GM11168 (cell line): ENCODE measurements at regions not wholly inside any gene's neighbourhood (a gene's known extent, or its start where the extent isn't known, plus 50 kb on each side); places are given as distances from the start of the nearest gene placed in this dataset.

Source experiments
- in situ Hi-C: fragments of 300-500 bp; cut with MboI; formaldehyde crosslinking; loops from one replicate; pipeline ENCODE4 v1.12.0; 2022; ENCODE audit warnings: low sequenced_read_pairs; ENCODE audit not compliant: unreplicated experiment

- in situ Hi-C loops = no loop called here
These were observed 234.2 kb downstream of the BRD1 start for GRCh38 chr22:49593509-49593908.

GRCh38 chr22:49592780-49593501 lies 234.7 kb downstream of the BRD1 start:
- in situ Hi-C loops = no loop called here

GRCh38 chr22:49590851-49591445 lies 236.7 kb downstream of the BRD1 start:
- in situ Hi-C loops = no loop called here

- in situ Hi-C loops = no loop called here
These were observed 237.3 kb downstream of the BRD1 start for GRCh38 chr22:49590381-49590780.

GRCh38 chr22:49589811-49590210 lies 237.9 kb downstream of the BRD1 start:
- in situ Hi-C loops = no loop called here

- in situ Hi-C loops = no loop called here
These were observed 238.4 kb downstream of the BRD1 start for GRCh38 chr22:49589301-49589700.

- in situ Hi-C loops = no loop called here
These were observed 238.9 kb downstream of the BRD1 start for GRCh38 chr22:49588739-49589138.

- in situ Hi-C loops = no loop called here
These were observed 239.7 kb downstream of the BRD1 start for GRCh38 chr22:49587987-49588386.

- in situ Hi-C loops = no loop called here
These were observed 240.3 kb downstream of the BRD1 start for GRCh38 chr22:49587421-49587820.

- in situ Hi-C loops = no loop called here
These were observed 240.8 kb downstream of the BRD1 start for GRCh38 chr22:49586873-49587272.

- in situ Hi-C loops = no loop called here
These were observed 241.4 kb downstream of the BRD1 start for GRCh38 chr22:49586244-49586748.

GRCh38 chr22:49585461-49586243 lies 242.0 kb downstream of the BRD1 start:
- in situ Hi-C loops = no loop called here

- in situ Hi-C loops = no loop called here
These were observed 243.7 kb downstream of the BRD1 start for GRCh38 chr22:49583886-49584505.

GRCh38 chr22:49583341-49583740 lies 244.3 kb downstream of the BRD1 start:
- in situ Hi-C loops = no loop called here

- in situ Hi-C loops = no loop called here
These were observed 245.0 kb downstream of the BRD1 start for GRCh38 chr22:49582678-49583077.

- in situ Hi-C loops = no loop called here
These were observed 245.5 kb downstream of the BRD1 start for GRCh38 chr22:49582181-49582580.

- in situ Hi-C loops = no loop called here
These were observed 247.6 kb downstream of the BRD1 start for GRCh38 chr22:49580024-49580423.

- in situ Hi-C loops = no loop called here
These were observed 250.3 kb downstream of the BRD1 start for GRCh38 chr22:49577168-49578060.

- in situ Hi-C loops = no loop called here
These were observed 251.2 kb downstream of the BRD1 start for GRCh38 chr22:49576241-49577141.
